Colonic mucosa (tissue), 4 donors: ENCODE measurements at regions not wholly inside any gene's neighbourhood (a gene's known extent, or its start where the extent isn't known, plus 50 kb on each side); places are given as distances from the start of the nearest gene placed in this dataset.

Experiments used
- DNase-seq: peaks from one replicate; pipeline ENCODE4 v3.0.0-alpha.2; 2020
- H3K27ac ChIP-seq: fragments of 200-600 bp; one replicate; pipeline ENCODE4 v1.8.0; 2021
- H3K27me3 ChIP-seq: fragments of 200-600 bp; one replicate; pipeline ENCODE4 v1.8.0; 2021
- H3K36me3 ChIP-seq: fragments of 200-600 bp; one replicate; pipeline ENCODE4 v1.8.0; 2021
- H3K4me1 ChIP-seq: fragments of 200-600 bp; one replicate; pipeline ENCODE4 v1.8.0; 2021; ENCODE audit warnings: mild to moderate bottlenecking
- H3K4me3 ChIP-seq: fragments of 200-600 bp; one replicate; pipeline ENCODE4 v1.8.0; 2021
- H3K9ac ChIP-seq, 2 donors: one replicate each; pipeline ENCODE4 v1.7.0; 2013; ENCODE audit warnings: control low read depth in 2 of 2, low read depth in 2 of 2, low read length in 2 of 2
- H3K9me3 ChIP-seq: fragments of 200-600 bp; one replicate; pipeline ENCODE4 v1.8.0; 2021
- CTCF ChIP-seq: fragments of 200-600 bp; IDR thresholded peaks from one replicate; pipeline ENCODE4 v1.8.0; 2022; ENCODE audit warnings: antibody characterized with exemption, mild to moderate bottlenecking
- intact Hi-C: fragments of 100-400 bp; cut with DNase I; formaldehyde crosslinking; loops from one replicate; pipeline ENCODE4 v1.14.1; 2022
- donor health status: healthy.
- donor health status: DM: no; HTN: no; CAD: no.
- donor health status: DM: no; HTN: no; CAD: no.

GRCh38 chr1:56345831-56346230 lies 233.5 kb downstream of the PLPP3 start:
- Histone ChIP-seq H3K4me3 (no peak overlapping the region), H3K36me3 (no peaks in the 10 kb centered on the region), H3K9ac (no peak overlapping the region), H3K4me1 (no peaks in the 10 kb centered on the region), H3K27ac (no peak overlapping the region), H3K27me3 (no peaks in the 10 kb centered on the region), H3K9me3 (no peaks in the 10 kb centered on the region)
- intact Hi-C loops, result no loop called here
- DNase-seq, result no peak
- TF ChIP-seq CTCF, result no peak

- TF ChIP-seq CTCF, result no peak
- no peak for DNase-seq
- Histone ChIP-seq H3K4me1 (no peaks in the 10 kb centered on the region), H3K27ac (no peak overlapping the region), H3K9me3 (no peaks in the 10 kb centered on the region), H3K4me3 (no peak overlapping the region), H3K36me3 (no peaks in the 10 kb centered on the region), H3K9ac (no peak overlapping the region), H3K27me3 (no peaks in the 10 kb centered on the region)
- intact Hi-C loops, result no loop called here
These were observed 238.4 kb downstream of the PLPP3 start for GRCh38 chr1:56340977-56341376.

GRCh38 chr1:56339786-56340465 lies 239.4 kb downstream of the PLPP3 start:
- no peak overlapping the region for H3K9ac ChIP-seq
- no peak for DNase-seq
- no peak overlapping the region for H3K27ac ChIP-seq
- no peaks in the 10 kb centered on the region for H3K36me3 ChIP-seq
- no peaks in the 10 kb centered on the region for H3K9me3 ChIP-seq
- TF ChIP-seq CTCF, result no peak
- no peak overlapping the region for H3K4me3 ChIP-seq
- H3K4me1 ChIP-seq, result no peaks in the 10 kb centered on the region
- H3K27me3 ChIP-seq, result no peaks in the 10 kb centered on the region
- intact Hi-C loops, result no loop called here

- no peak for TF ChIP-seq CTCF
- intact Hi-C loops, result no loop called here
- H3K4me3 ChIP-seq, result no peak overlapping the region
These were observed 240.3 kb downstream of the PLPP3 start for GRCh38 chr1:56339093-56339492.

GRCh38 chr1:56336982-56337381 lies 242.4 kb downstream of the PLPP3 start:
- no peak for TF ChIP-seq CTCF

More at GRCh38 chr1:56339093-56339492, 240.3 kb downstream of the PLPP3 start:
- Histone ChIP-seq H3K36me3 (no peaks in the 10 kb centered on the region), H3K27me3 (no peaks in the 10 kb centered on the region), H3K9me3 (no peaks in the 10 kb centered on the region), H3K27ac (no peak overlapping the region), H3K4me1 (no peaks in the 10 kb centered on the region), H3K9ac (no peak overlapping the region)
- no peak for DNase-seq

More at GRCh38 chr1:56336982-56337381, 242.4 kb downstream of the PLPP3 start:
- no peak overlapping the region for H3K27ac ChIP-seq
- no peaks in the 10 kb centered on the region for H3K36me3 ChIP-seq
- H3K9me3 ChIP-seq, result no peaks in the 10 kb centered on the region
- H3K9ac ChIP-seq, result no peak overlapping the region
- no peaks in the 10 kb centered on the region for H3K27me3 ChIP-seq
- H3K4me1 ChIP-seq, result no peaks in the 10 kb centered on the region
- DNase-seq, result no peak
- H3K4me3 ChIP-seq, result no peak overlapping the region
- intact Hi-C loops, result no loop called here
